GM06990 (cell line): ENCODE measurements at regions not wholly inside any gene's neighbourhood (a gene's known extent, or its start where the extent isn't known, plus 50 kb on each side); places are given as distances from the start of the nearest gene placed in this dataset.

Experiments used
- DNase-seq: peaks from one replicate; pipeline ENCODE4 v3.0.0-alpha.2; 2011; ENCODE audit not compliant: insufficient read length; ENCODE audit errors: extremely low read depth
- H3K27me3 ChIP-seq: replicated peaks from 2 replicates; pipeline ENCODE4 v1.6.0; 2011; ENCODE audit warnings: low read length; ENCODE audit not compliant: control insufficient read depth, insufficient read depth
- H3K36me3 ChIP-seq: 2 replicates; pipeline ENCODE4 v1.5.1; 2011; ENCODE audit warnings: low read length; ENCODE audit not compliant: control insufficient read depth, insufficient read depth
- H3K4me3 ChIP-seq: replicated peaks from 2 replicates; pipeline ENCODE4 v1.5.1; 2011; ENCODE audit warnings: low read depth, mild to moderate bottlenecking, control low read depth, low read length
- TF ChIP-seq, protein P1 (sequence below): IDR thresholded peaks from 2 replicates; pipeline ENCODE4 v1.5.1; 2011; ENCODE audit warnings: low read length, control low read depth, mild to moderate bottlenecking, inconsistent platforms; ENCODE audit not compliant: insufficient read depth, poor library complexity, severe bottlenecking

- Histone ChIP-seq H3K27me3 (no peaks in the 10 kb centered on the region), H3K4me3 (no peak overlapping the region), H3K36me3 (no peaks in the 10 kb centered on the region)
- no peak for DNase-seq
- TF ChIP-seq, protein P1, sequence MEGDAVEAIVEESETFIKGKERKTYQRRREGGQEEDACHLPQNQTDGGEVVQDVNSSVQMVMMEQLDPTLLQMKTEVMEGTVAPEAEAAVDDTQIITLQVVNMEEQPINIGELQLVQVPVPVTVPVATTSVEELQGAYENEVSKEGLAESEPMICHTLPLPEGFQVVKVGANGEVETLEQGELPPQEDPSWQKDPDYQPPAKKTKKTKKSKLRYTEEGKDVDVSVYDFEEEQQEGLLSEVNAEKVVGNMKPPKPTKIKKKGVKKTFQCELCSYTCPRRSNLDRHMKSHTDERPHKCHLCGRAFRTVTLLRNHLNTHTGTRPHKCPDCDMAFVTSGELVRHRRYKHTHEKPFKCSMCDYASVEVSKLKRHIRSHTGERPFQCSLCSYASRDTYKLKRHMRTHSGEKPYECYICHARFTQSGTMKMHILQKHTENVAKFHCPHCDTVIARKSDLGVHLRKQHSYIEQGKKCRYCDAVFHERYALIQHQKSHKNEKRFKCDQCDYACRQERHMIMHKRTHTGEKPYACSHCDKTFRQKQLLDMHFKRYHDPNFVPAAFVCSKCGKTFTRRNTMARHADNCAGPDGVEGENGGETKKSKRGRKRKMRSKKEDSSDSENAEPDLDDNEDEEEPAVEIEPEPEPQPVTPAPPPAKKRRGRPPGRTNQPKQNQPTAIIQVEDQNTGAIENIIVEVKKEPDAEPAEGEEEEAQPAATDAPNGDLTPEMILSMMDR: no peak
These were observed 560.9 kb upstream of the AGTR1 start for GRCh38 chr3:148136816-148137215.

DNA sequence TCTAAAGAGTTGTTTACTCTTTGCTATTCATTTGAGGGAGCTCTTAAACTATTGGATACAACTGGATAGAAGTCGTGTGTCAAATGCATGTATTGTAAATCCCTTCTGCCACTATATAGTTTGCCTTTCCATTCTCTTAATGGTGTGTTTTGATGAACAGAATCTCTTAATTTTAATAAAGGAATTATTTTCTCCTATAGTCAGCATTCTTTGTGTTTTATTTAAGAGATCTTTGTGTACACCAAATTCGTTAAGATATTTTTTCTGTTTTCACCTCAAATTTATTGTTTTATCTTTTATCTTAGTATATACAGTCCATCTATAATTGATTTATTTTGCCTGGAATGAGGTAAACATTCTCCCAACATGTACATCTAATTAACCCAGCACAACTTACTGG is 551.5 kb upstream of the AGTR1 start:
- Histone ChIP-seq H3K36me3 (no peaks in the 10 kb centered on the region), H3K27me3 (no peaks in the 10 kb centered on the region), H3K4me3 (no peak overlapping the region)
- TF ChIP-seq, protein P1: no peak
- no peak for DNase-seq

GRCh38 chr3:148146947-148147826 is 550.5 kb upstream of the AGTR1 start:
- no peak overlapping the region for H3K4me3 ChIP-seq
- no peaks in the 10 kb centered on the region for H3K36me3 ChIP-seq
- TF ChIP-seq, protein P1: no peak
- no peak for DNase-seq
- H3K27me3 ChIP-seq: no peaks in the 10 kb centered on the region

- Histone ChIP-seq H3K4me3 (no peak overlapping the region), H3K36me3 (no peaks in the 10 kb centered on the region), H3K27me3 (no peaks in the 10 kb centered on the region)
- no peak for DNase-seq
- TF ChIP-seq, protein P1: no peak
These were observed 549.8 kb upstream of the AGTR1 start for GRCh38 chr3:148147903-148148302.

DNA sequence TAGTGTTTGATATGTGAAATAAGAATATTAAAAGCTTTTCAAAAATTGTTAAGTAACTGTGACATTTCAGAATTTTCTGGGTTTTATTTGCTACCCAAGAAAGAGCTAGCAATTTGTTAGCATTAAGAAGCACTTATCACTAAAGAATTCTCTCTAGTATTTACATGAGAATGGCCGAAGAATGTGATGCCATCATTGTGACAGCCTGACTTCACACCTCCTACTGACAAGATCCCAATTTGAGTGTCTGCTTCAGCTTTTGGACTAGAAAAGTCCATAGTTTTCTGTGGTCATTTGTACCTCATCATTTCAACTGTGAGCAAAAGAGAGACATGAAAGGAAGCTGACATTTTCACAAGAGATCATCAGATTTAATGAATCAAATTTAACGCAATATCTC is 548.1 kb upstream of the AGTR1 start:
- TF ChIP-seq, protein P1: no peak
- DNase-seq: no peak
- H3K4me3 ChIP-seq: no peak overlapping the region
- no peaks in the 10 kb centered on the region for H3K27me3 ChIP-seq
- no peaks in the 10 kb centered on the region for H3K36me3 ChIP-seq
